ENCODE measurements at regions not wholly inside any gene's neighbourhood (a gene's known extent, or its start where the extent isn't known, plus 50 kb on each side); places are given as distances from the start of the nearest gene placed in this dataset.

- no peak for TF ChIP-seq RAD21 (IDR thresholded peaks at IDR 0.05; ENCODE audit: low read length)
- TF ChIP-seq RFX5 (IDR thresholded peaks at IDR 0.05; ENCODE audit: low read depth, low read length), result no peak
- TF ChIP-seq CTCF (conservative IDR thresholded peaks at IDR 0.05; ENCODE audit: low read depth, low read length), result no peak
- TF ChIP-seq CHD1 (IDR thresholded peaks at IDR 0.05; ENCODE audit: low read depth, low read length), result no peak
- TF ChIP-seq USF2 (IDR thresholded peaks at IDR 0.05; ENCODE audit: low read depth, low read length), result no peak
Observed at GRCh38 chr5:145470396-145470979, 364.7 kb downstream of the PRELID2 start.

Measured in IMR-90 (cell line).